HepG2 (cell line): ENCODE measurements at regions not wholly inside any gene's neighbourhood (a gene's known extent, or its start where the extent isn't known, plus 50 kb on each side); places are given as distances from the start of the nearest gene placed in this dataset.

ENCODE experiments used
- ATAC-seq: fragments of 200-7000 bp; cut with Tn5 transposase; 3 replicates; pipeline ENCODE4 v1.9.1; 2020; ENCODE audit warnings: mild to moderate bottlenecking, moderate library complexity
- BruUV-seq: library from RNA; stranded (reverse); fragments of 400-500 nt; replicated peaks from 2 replicates; lab custom pipeline; 2021; lab: Mats Ljungman, UMichigan
- CTCF ChIA-PET: fragments of 300-600 bp; formaldehyde crosslinking; extraction: SDS; loops from one replicate; lab custom pipeline; 2021; ENCODE audit warnings: low total read pairs, inconsistent platforms, low intra/inter-chr PET ratio; lab: Yijun Ruan, JAX
- POLR2A ChIA-PET: fragments of 350-600 bp; sonication (Branson Sonifier 250); formaldehyde crosslinking; loops from one replicate; lab custom pipeline; 2020; ENCODE audit warnings: antibody characterized with exemption, inconsistent platforms; lab: Yijun Ruan, JAX
- DNase-seq: peaks from one replicate; pipeline ENCODE4 v3.0.0-alpha.2; 2015; ENCODE audit warnings: low spot score
- FAIRE-seq: peaks from 3 replicates; lab custom pipeline; 2011; peaks lifted over from hg19 to GRCh38; lab: Jason Lieb, UNC
- H2AFZ ChIP-seq: one replicate; pipeline ENCODE4 v1.6.1; 2011; ENCODE audit warnings: low read length, inconsistent platforms
- H3K27ac ChIP-seq: fragments of 300-600 bp; 3 replicates; pipeline ENCODE4 v1.8.0; 2011; ENCODE audit warnings: mixed run types, mild to moderate bottlenecking, mixed read lengths, low read length, inconsistent platforms; ENCODE audit not compliant: insufficient read depth; ENCODE audit errors: extremely low read length
- H3K27me3 ChIP-seq, 2 experiments: fragments of 200-600 bp in 1 of 2; 2 replicates in 1 of 2; 3 replicates in 1 of 2; pipeline versions ENCODE4 v1.6.0 to v1.8.0; 2011; ENCODE audit warnings: low read length in 2 of 2, mild to moderate bottlenecking in 2 of 2, moderate library complexity in 2 of 2, inconsistent platforms in 1 of 2; ENCODE audit not compliant: insufficient read depth in 2 of 2, control insufficient read depth in 1 of 2
- H3K36me3 ChIP-seq, 2 experiments: fragments of 200-600 bp in 1 of 2; replicated peaks in 1 of 2; 2 replicates in 1 of 2; 3 replicates in 1 of 2; pipeline versions ENCODE4 v1.5.1 to v1.8.0; 2011; ENCODE audit warnings: low read length in 2 of 2, inconsistent platforms in 1 of 2; ENCODE audit not compliant: insufficient read depth in 2 of 2, control insufficient read depth in 1 of 2
- H3K4me1 ChIP-seq: 2 replicates; pipeline ENCODE4 v1.5.1; 2012; ENCODE audit warnings: low read length, inconsistent platforms; ENCODE audit not compliant: insufficient read depth
- H3K4me2 ChIP-seq: 2 replicates; pipeline ENCODE4 v1.6.0; 2011; ENCODE audit warnings: low read depth, low read length, inconsistent platforms
- H3K4me3 ChIP-seq, 3 experiments: fragments of 200-600 bp in 1 of 3; sonication (generic), shearing (Covaris generic) in 1 of 3; replicated peaks in 1 of 3; 2 replicates each; pipeline ENCODE4 v1.5.1; 2011 to 2016; ENCODE audit warnings: low read length in 3 of 3, inconsistent platforms in 2 of 3, low read depth in 2 of 3, mild to moderate bottlenecking in 2 of 3, control low read depth in 1 of 3, mixed read lengths in 1 of 3; ENCODE audit not compliant: insufficient read depth in 1 of 3
- H3K79me2 ChIP-seq: one replicate; pipeline ENCODE4 v1.6.1; 2011; ENCODE audit warnings: low read length, inconsistent platforms; ENCODE audit not compliant: insufficient read depth
- H3K9ac ChIP-seq: 2 replicates; pipeline ENCODE4 v1.6.0; 2011; ENCODE audit warnings: mild to moderate bottlenecking, low read depth, low read length, inconsistent platforms; ENCODE audit not compliant: insufficient read depth
- H3K9me3 ChIP-seq: 2 replicates; pipeline ENCODE4 v1.5.1; 2012; ENCODE audit warnings: mild to moderate bottlenecking, low read length
- H4K20me1 ChIP-seq: 2 replicates; pipeline ENCODE4 v1.6.0; 2011; ENCODE audit warnings: inconsistent platforms, mild to moderate bottlenecking, low read length, moderate library complexity; ENCODE audit not compliant: insufficient read depth
- MIER3 ChIP-seq: IDR thresholded peaks from 2 replicates; pipeline ENCODE4 v1.6.1; 2016; ENCODE audit warnings: missing compliant biosample characterization, borderline replicate concordance
- NRL ChIP-seq: sonication (generic); formaldehyde crosslinking; IDR thresholded peaks from 2 replicates; pipeline ENCODE4 v1.5.0; 2020; ENCODE audit warnings: missing genetic modification reagents, mild to moderate bottlenecking, moderate library complexity, borderline replicate concordance
- ZBTB43 ChIP-seq: sonication (generic); formaldehyde crosslinking; conservative IDR thresholded peaks from 2 replicates; pipeline ENCODE4 v1.4.0; 2020; ENCODE audit warnings: missing genetic modification reagents
- ZC3H13 ChIP-seq: sonication (generic); formaldehyde crosslinking; IDR thresholded peaks from 2 replicates; pipeline ENCODE4 v1.8.1; 2023; ENCODE audit warnings: mild to moderate bottlenecking, missing genetic modification reagents, moderate library complexity
- ZNF160 ChIP-seq: sonication (generic); formaldehyde crosslinking; IDR thresholded peaks from 2 replicates; pipeline ENCODE4 v1.8.0; 2022; ENCODE audit warnings: mild to moderate bottlenecking, inconsistent platforms, missing genetic modification reagents
- ZNF335 ChIP-seq: sonication (generic); formaldehyde crosslinking; IDR thresholded peaks from 2 replicates; pipeline ENCODE4 v1.4.0; 2020; ENCODE audit warnings: missing genetic modification reagents
- ZNF354B ChIP-seq: sonication (generic); formaldehyde crosslinking; IDR thresholded peaks from 2 replicates; pipeline ENCODE4 v1.8.0; 2022; ENCODE audit warnings: mild to moderate bottlenecking, missing genetic modification reagents
- ZNF713 ChIP-seq: sonication (generic); formaldehyde crosslinking; IDR thresholded peaks from 2 replicates; pipeline ENCODE4 v1.4.0; 2020; ENCODE audit warnings: mild to moderate bottlenecking, missing genetic modification reagents
- ZNF720 ChIP-seq: sonication (generic); formaldehyde crosslinking; IDR thresholded peaks from 2 replicates; pipeline ENCODE4 v1.4.0; 2020; ENCODE audit warnings: missing genetic modification reagents
- ZNF790 ChIP-seq: sonication (generic); formaldehyde crosslinking; IDR thresholded peaks from 2 replicates; pipeline ENCODE4 v1.8.0; 2022; ENCODE audit warnings: missing genetic modification reagents, mild to moderate bottlenecking, borderline replicate concordance
- WGBS: methylation state at CpG from one replicate; pipeline ENCODE4 v1.1.6; 2017; ENCODE audit warnings: low lambda C conversion rate; 5-methylcytosine and 5-hydroxymethylcytosine counted together
- in situ Hi-C: cut with HindIII; loops from 2 replicates; pipeline ENCODE4 v1.10.0; 2017; ENCODE audit warnings: low pct_unique_long_range_greater_than_20kb; ENCODE audit not compliant: extremely low pct_ligation_motif_present
- intact Hi-C: fragments of 100-400 bp; cut with micrococcal nuclease; formaldehyde crosslinking; loops from one replicate; pipeline ENCODE4 v1.10.0; 2022; ENCODE audit not compliant: unreplicated experiment
- TF ChIP-seq, protein P1 (sequence below): sonication (generic); formaldehyde crosslinking; IDR thresholded peaks from 2 replicates; pipeline ENCODE4 v1.5.0; 2020; ENCODE audit warnings: missing genetic modification reagents, mild to moderate bottlenecking, borderline replicate concordance
- TF ChIP-seq, protein P2 (sequence below): sonication (generic); formaldehyde crosslinking; IDR thresholded peaks from 2 replicates; pipeline ENCODE4 v1.8.1; 2023; ENCODE audit warnings: mild to moderate bottlenecking, inconsistent platforms, moderate library complexity, missing genetic modification reagents, borderline replicate concordance
- TF ChIP-seq, protein P3 (sequence below): IDR thresholded peaks from 2 replicates; pipeline ENCODE4 v1.4.0; 2020; ENCODE audit warnings: mild to moderate bottlenecking, missing genetic modification reagents
- TF ChIP-seq, protein P4 (sequence below): sonication (generic); formaldehyde crosslinking; IDR thresholded peaks from 2 replicates; pipeline ENCODE4 v1.4.0; 2020; ENCODE audit warnings: missing genetic modification reagents, low read depth, mild to moderate bottlenecking, borderline replicate concordance
- TF ChIP-seq, protein P5 (sequence below): IDR thresholded peaks from 2 replicates; pipeline ENCODE4 v1.6.1; 2012; ENCODE audit warnings: inconsistent platforms

GRCh38 chr12:91628656-91629055 lies 446.0 kb upstream of the DCN start (continued):
- TF ChIP-seq, protein P1, sequence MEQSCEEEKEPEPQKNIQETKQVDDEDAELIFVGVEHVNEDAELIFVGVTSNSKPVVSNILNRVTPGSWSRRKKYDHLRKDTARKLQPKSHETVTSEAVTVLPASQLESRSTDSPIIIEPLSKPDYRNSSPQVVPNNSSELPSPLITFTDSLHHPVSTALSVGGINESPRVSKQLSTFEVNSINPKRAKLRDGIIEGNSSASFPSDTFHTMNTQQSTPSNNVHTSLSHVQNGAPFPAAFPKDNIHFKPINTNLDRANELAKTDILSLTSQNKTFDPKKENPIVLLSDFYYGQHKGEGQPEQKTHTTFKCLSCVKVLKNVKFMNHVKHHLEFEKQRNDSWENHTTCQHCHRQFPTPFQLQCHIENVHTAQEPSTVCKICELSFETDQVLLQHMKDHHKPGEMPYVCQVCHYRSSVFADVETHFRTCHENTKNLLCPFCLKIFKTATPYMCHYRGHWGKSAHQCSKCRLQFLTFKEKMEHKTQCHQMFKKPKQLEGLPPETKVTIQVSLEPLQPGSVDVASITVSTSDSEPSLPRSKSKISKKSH: no peak
- TF ChIP-seq NRL (CRISPR knock-in tag): no peak
- TF ChIP-seq, all 625 proteins: peak for 0

DNA sequence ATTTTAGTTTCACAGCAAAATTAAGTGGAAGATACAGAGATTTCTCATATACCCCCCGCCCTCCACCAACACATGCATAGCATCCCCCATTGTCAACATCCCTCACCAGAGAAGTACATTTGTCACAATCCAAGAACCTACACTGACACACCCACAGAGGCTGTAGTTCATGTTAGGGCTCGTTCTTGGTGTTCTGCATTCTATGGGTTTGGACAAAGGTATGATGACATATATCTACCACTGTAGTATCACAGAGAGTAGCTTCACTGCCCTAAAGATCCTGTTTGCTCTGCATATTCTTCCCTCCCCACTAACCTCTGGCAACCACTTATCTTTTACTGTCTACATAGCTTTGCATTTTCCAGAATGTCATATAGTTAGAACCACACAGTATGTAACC lies 444.6 kb upstream of the DCN start:
- no peak for DNase-seq
- Histone ChIP-seq H3K79me2 (no peaks in the 10 kb centered on the region), H4K20me1 (no peaks in the 10 kb centered on the region), H3K4me1 (no peaks in the 10 kb centered on the region), H2AFZ (no peak overlapping the region), H3K9ac (no peak overlapping the region), H3K4me3 (no peak overlapping the region), H3K9me3 (no peaks in the 10 kb centered on the region), H3K4me2 (no peak overlapping the region), H3K27ac (no peak overlapping the region), H3K27me3 (no peaks in the 10 kb centered on the region), H3K36me3 (no peaks in the 10 kb centered on the region)
- no peak for ATAC-seq
- no TSS peak for BruUV-seq
- in situ Hi-C loops: no loop called here
- POLR2A ChIA-PET: no interaction called here
- CTCF ChIA-PET: no interaction called here
- WGBS: 5% methylated on average over 2 of the region's 2 CpGs
- intact Hi-C loops: no loop called here
- no peak for FAIRE-seq
- TF ChIP-seq, protein P2, sequence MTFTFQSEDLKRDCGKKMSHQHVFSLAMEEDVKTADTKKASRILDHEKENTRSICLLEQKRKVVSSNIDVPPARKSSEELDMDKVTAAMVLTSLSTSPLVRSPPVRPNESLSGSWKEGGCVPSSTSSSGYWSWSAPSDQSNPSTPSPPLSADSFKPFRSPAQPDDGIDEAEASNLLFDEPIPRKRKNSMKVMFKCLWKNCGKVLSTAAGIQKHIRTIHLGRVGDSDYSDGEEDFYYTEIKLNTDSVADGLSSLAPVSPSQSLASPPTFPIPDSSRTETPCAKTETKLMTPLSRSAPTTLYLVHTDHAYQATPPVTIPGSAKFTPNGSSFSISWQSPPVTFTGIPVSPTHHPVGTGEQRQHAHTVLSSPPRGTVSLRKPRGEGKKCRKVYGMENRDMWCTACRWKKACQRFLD (CRISPR knock-in tag): no peak
- TF ChIP-seq ZNF160 (CRISPR knock-in tag): no peak
- TF ChIP-seq MIER3 (CRISPR knock-in tag): no peak
- TF ChIP-seq, protein P3, sequence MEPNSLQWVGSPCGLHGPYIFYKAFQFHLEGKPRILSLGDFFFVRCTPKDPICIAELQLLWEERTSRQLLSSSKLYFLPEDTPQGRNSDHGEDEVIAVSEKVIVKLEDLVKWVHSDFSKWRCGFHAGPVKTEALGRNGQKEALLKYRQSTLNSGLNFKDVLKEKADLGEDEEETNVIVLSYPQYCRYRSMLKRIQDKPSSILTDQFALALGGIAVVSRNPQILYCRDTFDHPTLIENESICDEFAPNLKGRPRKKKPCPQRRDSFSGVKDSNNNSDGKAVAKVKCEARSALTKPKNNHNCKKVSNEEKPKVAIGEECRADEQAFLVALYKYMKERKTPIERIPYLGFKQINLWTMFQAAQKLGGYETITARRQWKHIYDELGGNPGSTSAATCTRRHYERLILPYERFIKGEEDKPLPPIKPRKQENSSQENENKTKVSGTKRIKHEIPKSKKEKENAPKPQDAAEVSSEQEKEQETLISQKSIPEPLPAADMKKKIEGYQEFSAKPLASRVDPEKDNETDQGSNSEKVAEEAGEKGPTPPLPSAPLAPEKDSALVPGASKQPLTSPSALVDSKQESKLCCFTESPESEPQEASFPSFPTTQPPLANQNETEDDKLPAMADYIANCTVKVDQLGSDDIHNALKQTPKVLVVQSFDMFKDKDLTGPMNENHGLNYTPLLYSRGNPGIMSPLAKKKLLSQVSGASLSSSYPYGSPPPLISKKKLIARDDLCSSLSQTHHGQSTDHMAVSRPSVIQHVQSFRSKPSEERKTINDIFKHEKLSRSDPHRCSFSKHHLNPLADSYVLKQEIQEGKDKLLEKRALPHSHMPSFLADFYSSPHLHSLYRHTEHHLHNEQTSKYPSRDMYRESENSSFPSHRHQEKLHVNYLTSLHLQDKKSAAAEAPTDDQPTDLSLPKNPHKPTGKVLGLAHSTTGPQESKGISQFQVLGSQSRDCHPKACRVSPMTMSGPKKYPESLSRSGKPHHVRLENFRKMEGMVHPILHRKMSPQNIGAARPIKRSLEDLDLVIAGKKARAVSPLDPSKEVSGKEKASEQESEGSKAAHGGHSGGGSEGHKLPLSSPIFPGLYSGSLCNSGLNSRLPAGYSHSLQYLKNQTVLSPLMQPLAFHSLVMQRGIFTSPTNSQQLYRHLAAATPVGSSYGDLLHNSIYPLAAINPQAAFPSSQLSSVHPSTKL (CRISPR knock-in tag): no peak
- TF ChIP-seq ZC3H13 (CRISPR knock-in tag): no peak
- TF ChIP-seq ZNF354B: no peak
- no peak for TF ChIP-seq ZNF713 (CRISPR knock-in tag)
- no peak for TF ChIP-seq ZBTB43 (CRISPR knock-in tag)
- TF ChIP-seq ZNF720 (CRISPR knock-in tag): no peak
- TF ChIP-seq, protein P4, sequence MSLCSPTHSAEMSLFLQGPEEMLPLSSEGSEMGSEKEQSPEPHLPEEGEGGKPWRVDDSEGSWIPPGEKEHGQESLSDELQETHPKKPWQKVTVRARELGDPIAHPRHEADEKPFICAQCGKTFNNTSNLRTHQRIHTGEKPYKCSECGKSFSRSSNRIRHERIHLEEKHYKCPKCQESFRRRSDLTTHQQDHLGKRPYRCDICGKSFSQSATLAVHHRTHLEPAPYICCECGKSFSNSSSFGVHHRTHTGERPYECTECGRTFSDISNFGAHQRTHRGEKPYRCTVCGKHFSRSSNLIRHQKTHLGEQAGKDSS: no peak
- no peak for TF ChIP-seq ZNF335 (CRISPR knock-in tag)
- TF ChIP-seq, protein P5, sequence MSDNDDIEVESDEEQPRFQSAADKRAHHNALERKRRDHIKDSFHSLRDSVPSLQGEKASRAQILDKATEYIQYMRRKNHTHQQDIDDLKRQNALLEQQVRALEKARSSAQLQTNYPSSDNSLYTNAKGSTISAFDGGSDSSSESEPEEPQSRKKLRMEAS: no peak
- no peak for TF ChIP-seq ZNF790 (CRISPR knock-in tag)
